Smooth muscle cell (in vitro differentiated cells): ENCODE measurements at regions not wholly inside any gene's neighbourhood (a gene's known extent, or its start where the extent isn't known, plus 50 kb on each side); places are given as distances from the start of the nearest gene placed in this dataset.

Source experiments
- DNase-seq: peaks from one replicate; lab custom pipeline; 2025; ENCODE audit not compliant: unreplicated experiment; lab: John Stamatoyannopoulos, UW
- H2AFZ ChIP-seq: fragments of 200-600 bp; sonication (generic); 2 replicates; pipeline ENCODE4 v1.6.0; 2016; ENCODE audit warnings: antibody characterized with exemption, low read depth, mild to moderate bottlenecking
- H3F3A ChIP-seq: fragments of 200-600 bp; sonication (generic); 2 replicates; pipeline ENCODE4 v1.6.0; 2017; ENCODE audit warnings: antibody characterized with exemption, low read depth
- H3K27ac ChIP-seq: fragments of 200-600 bp; sonication (generic); 2 replicates; pipeline ENCODE4 v1.5.1; 2016; ENCODE audit warnings: low read depth, mild to moderate bottlenecking
- H3K27me3 ChIP-seq: fragments of 200-600 bp; sonication (generic); 2 replicates; pipeline ENCODE4 v1.6.1; 2016; ENCODE audit warnings: low read depth, mild to moderate bottlenecking
- H3K36me3 ChIP-seq: fragments of 200-600 bp; sonication (generic); 2 replicates; pipeline ENCODE4 v1.5.1; 2016; ENCODE audit warnings: low read depth
- H3K4me1 ChIP-seq: fragments of 200-600 bp; sonication (generic); 2 replicates; pipeline ENCODE4 v1.5.1; 2016; ENCODE audit warnings: low read depth
- H3K4me2 ChIP-seq: fragments of 200-600 bp; sonication (generic); 2 replicates; pipeline ENCODE4 v1.6.0; 2016; ENCODE audit warnings: mild to moderate bottlenecking
- H3K4me3 ChIP-seq: fragments of 200-600 bp; sonication (generic); 2 replicates; pipeline ENCODE4 v1.5.1; 2016; ENCODE audit warnings: mild to moderate bottlenecking
- H3K79me2 ChIP-seq: fragments of 200-600 bp; sonication (generic); 2 replicates; pipeline ENCODE4 v1.6.0; 2016; ENCODE audit warnings: low read depth, mild to moderate bottlenecking
- H3K9ac ChIP-seq: fragments of 200-600 bp; sonication (generic); 2 replicates; pipeline ENCODE4 v1.6.0; 2016; ENCODE audit warnings: low read depth
- H3K9me3 ChIP-seq: fragments of 200-600 bp; sonication (generic); replicated peaks from 2 replicates; pipeline ENCODE4 v1.5.1; 2016; ENCODE audit warnings: low read depth
- H4K20me1 ChIP-seq: fragments of 200-600 bp; sonication (generic); 2 replicates; pipeline ENCODE4 v1.6.0; 2016; ENCODE audit warnings: low read depth
- WGBS: methylation state at CpG from one replicate; pipeline ENCODE4 v1.1.7; 2016; ENCODE audit warnings: low lambda C conversion rate; 5-methylcytosine and 5-hydroxymethylcytosine counted together
- TF ChIP-seq, protein P1 (sequence below): fragments of 200-600 bp; sonication (generic); IDR thresholded peaks from 2 replicates; pipeline ENCODE4 v1.5.1; 2017; ENCODE audit warnings: borderline replicate concordance, mild to moderate bottlenecking, antibody characterized with exemption; ENCODE audit not compliant: insufficient read depth, poor library complexity, severe bottlenecking

DNA sequence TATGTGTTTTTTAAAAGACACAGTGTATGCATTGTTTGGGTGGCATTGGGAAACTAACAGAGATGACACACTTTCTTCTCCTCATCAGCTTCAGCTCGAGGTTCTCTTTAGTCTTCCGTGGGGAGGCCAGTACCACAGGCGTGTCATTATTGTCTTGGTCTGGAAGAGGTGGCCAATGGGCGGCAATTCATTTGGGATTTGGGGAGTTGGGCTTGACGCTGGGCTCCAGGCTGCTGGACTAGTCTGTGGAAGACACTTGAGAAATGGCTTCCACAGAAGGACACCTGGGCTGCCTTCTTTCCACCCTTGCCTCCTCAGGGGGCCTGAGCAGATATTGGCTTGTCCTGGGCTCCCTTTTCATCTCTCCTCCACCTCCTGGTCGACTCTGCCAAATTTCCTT is 192.2 kb downstream of the SH2D4B start:
- H3K4me3 ChIP-seq, result no peak overlapping the region
- H3K36me3 ChIP-seq, result no peaks in the 10 kb centered on the region
- H2AFZ ChIP-seq, result no peak overlapping the region
- no peaks in the 10 kb centered on the region for H3K9me3 ChIP-seq
- 88% methylated on average over 6 of the region's 6 CpGs for WGBS
- H3K4me2 ChIP-seq, result no peak overlapping the region
- no peak overlapping the region for H3K9ac ChIP-seq
- no peaks in the 10 kb centered on the region for H3F3A ChIP-seq
- no peaks in the 10 kb centered on the region for H3K79me2 ChIP-seq
- H3K4me1 ChIP-seq, result no peaks in the 10 kb centered on the region
- no peaks in the 10 kb centered on the region for H3K27me3 ChIP-seq
- TF ChIP-seq, protein P1, sequence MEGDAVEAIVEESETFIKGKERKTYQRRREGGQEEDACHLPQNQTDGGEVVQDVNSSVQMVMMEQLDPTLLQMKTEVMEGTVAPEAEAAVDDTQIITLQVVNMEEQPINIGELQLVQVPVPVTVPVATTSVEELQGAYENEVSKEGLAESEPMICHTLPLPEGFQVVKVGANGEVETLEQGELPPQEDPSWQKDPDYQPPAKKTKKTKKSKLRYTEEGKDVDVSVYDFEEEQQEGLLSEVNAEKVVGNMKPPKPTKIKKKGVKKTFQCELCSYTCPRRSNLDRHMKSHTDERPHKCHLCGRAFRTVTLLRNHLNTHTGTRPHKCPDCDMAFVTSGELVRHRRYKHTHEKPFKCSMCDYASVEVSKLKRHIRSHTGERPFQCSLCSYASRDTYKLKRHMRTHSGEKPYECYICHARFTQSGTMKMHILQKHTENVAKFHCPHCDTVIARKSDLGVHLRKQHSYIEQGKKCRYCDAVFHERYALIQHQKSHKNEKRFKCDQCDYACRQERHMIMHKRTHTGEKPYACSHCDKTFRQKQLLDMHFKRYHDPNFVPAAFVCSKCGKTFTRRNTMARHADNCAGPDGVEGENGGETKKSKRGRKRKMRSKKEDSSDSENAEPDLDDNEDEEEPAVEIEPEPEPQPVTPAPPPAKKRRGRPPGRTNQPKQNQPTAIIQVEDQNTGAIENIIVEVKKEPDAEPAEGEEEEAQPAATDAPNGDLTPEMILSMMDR, result no peak
- no peak for DNase-seq
- H4K20me1 ChIP-seq, result no peaks in the 10 kb centered on the region
- no peak overlapping the region for H3K27ac ChIP-seq

DNA sequence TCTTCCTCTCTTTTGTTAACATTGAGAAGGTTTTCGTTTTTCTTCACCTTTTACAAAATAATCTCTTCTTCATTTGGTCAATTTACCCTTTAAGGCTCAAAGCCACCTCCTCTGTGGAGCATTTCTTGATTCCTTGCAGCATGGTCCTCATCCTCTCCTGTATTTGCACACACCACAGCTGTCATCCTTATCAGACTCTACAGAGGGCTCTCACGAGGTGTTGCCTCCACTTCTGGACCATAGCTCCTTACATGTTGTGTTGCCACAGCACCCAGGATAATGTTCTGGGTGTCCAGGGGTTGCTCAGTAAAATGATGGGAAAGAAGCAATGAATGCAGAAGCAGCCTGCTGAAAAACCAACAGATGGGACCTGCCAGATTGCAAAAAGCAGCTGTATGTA is 192.8 kb downstream of the SH2D4B start:
- TF ChIP-seq, protein P1, result no peak
- Histone ChIP-seq H3K4me2 (no peak overlapping the region), H3K9me3 (no peaks in the 10 kb centered on the region), H3K4me1 (no peaks in the 10 kb centered on the region), H3K36me3 (no peaks in the 10 kb centered on the region), H3K4me3 (no peak overlapping the region), H2AFZ (no peak overlapping the region), H3K27me3 (no peaks in the 10 kb centered on the region), H3K27ac (no peak overlapping the region), H3F3A (no peaks in the 10 kb centered on the region), H3K9ac (no peak overlapping the region), H3K79me2 (no peaks in the 10 kb centered on the region), H4K20me1 (no peaks in the 10 kb centered on the region)
- WGBS, result 63% methylated on average over 2 of the region's 2 CpGs
- no peak for DNase-seq

DNA sequence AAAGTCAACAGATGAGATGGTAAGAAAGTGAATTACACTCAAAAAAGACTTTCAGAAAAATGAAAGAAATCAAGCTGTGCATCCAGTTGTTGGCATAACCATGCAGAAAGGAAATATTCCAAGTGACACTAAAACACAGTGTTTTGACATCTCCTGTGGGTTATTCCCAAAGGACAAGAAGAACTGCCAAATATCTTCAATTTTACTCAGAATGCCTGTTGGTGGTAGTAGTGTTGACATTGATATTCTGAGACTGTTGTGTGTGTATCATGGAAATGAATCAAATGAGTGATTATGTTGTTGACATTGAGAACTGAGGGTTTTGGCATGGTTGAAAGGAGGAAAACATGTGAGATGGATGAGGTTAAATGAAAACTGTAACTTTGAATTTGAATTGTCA is 196.9 kb downstream of the SH2D4B start:
- TF ChIP-seq, protein P1, result no peak
- Histone ChIP-seq H3K9ac (no peak overlapping the region), H3K9me3 (no peaks in the 10 kb centered on the region), H3K36me3 (no peaks in the 10 kb centered on the region), H2AFZ (no peak overlapping the region), H3K4me3 (no peak overlapping the region), H3K79me2 (no peaks in the 10 kb centered on the region), H3K27me3 (no peaks in the 10 kb centered on the region), H3K4me1 (peaks cover 12% of the 10 kb centered on the region), H3K27ac (no peak overlapping the region), H3F3A (no peaks in the 10 kb centered on the region), H4K20me1 (no peaks in the 10 kb centered on the region), H3K4me2 (no peak overlapping the region)
- no peak for DNase-seq

GRCh38 chr10:80737209-80737608 is 199.5 kb downstream of the SH2D4B start:
- DNase-seq, result no peak
- H3K9me3 ChIP-seq, result no peaks in the 10 kb centered on the region
- 86% methylated on average over 2 of the region's 2 CpGs for whole genome bisulfite sequencing
- TF ChIP-seq, protein P1, result no peak
- H2AFZ ChIP-seq, result no peak overlapping the region
- no peak overlapping the region for H3K9ac ChIP-seq
- no peaks in the 10 kb centered on the region for H3K79me2 ChIP-seq
- H3F3A ChIP-seq, result no peaks in the 10 kb centered on the region
- peaks cover 12% of the 10 kb centered on the region for H3K4me1 ChIP-seq
- no peak overlapping the region for H3K4me3 ChIP-seq
- H4K20me1 ChIP-seq, result no peaks in the 10 kb centered on the region
- no peaks in the 10 kb centered on the region for H3K27me3 ChIP-seq
- H3K27ac ChIP-seq, result no peak overlapping the region
- no peak overlapping the region for H3K4me2 ChIP-seq
- H3K36me3 ChIP-seq, result no peaks in the 10 kb centered on the region
